H1 (cell line): ENCODE measurements at regions not wholly inside any gene's neighbourhood (a gene's known extent, or its start where the extent isn't known, plus 50 kb on each side); places are given as distances from the start of the nearest gene placed in this dataset.
"Not testable (repeated sequence)": the region's sequence is repeated elsewhere in the genome, so short reads cannot be mapped to it uniquely, and the experiment has no call there.

Experiments
- CTCF ChIA-PET: fragments of 300-600 bp; sonication (Branson Sonifier 250); formaldehyde crosslinking; loops from one replicate; lab custom pipeline; 2021; ENCODE audit not compliant: partially characterized antibody; lab: Charles Lee
- POLR2A ChIA-PET: fragments of 300-600 bp; sonication (Branson Sonifier 250); formaldehyde crosslinking; loops from one replicate; lab custom pipeline; 2021; ENCODE audit warnings: inconsistent platforms; ENCODE audit not compliant: partially characterized antibody; lab: Charles Lee
- DNase-seq, 2 experiments: peaks; one replicate each; pipeline versions ENCODE4 v3.0.0 to v3.0.0-alpha.2; 2010 to 2022; ENCODE audit warnings: low spot score in 2 of 2, low read depth in 1 of 2, mixed read lengths in 1 of 2
- FAIRE-seq: peaks from 2 replicates; lab custom pipeline; 2011; peaks lifted over from hg19 to GRCh38; lab: Jason Lieb, UNC
- H2AFZ ChIP-seq: 2 replicates; pipeline ENCODE4 v1.8.1; 2012; ENCODE audit warnings: low read length, inconsistent platforms
- H2AK5ac ChIP-seq: 2 replicates; pipeline ENCODE4 v1.6.1; 2013; ENCODE audit warnings: low read depth, low read length
- H2BK120ac ChIP-seq: replicated peaks from 2 replicates; pipeline ENCODE3; 2013; ENCODE audit warnings: low read depth, low read length, inconsistent platforms
- H2BK12ac ChIP-seq: 2 replicates; pipeline ENCODE4 v1.6.1; 2013; ENCODE audit warnings: low read depth, low read length
- H2BK15ac ChIP-seq: 2 replicates; pipeline ENCODE4 v1.6.1; 2013; ENCODE audit warnings: low read length
- H2BK20ac ChIP-seq: 2 replicates; pipeline ENCODE4 v1.6.1; 2013; ENCODE audit warnings: low read length
- H2BK5ac ChIP-seq: 2 replicates; pipeline ENCODE4 v1.6.1; 2013; ENCODE audit warnings: low read depth, low read length
- H3K14ac ChIP-seq: 2 replicates; pipeline ENCODE4 v1.6.1; 2013; ENCODE audit warnings: inconsistent platforms; ENCODE audit not compliant: insufficient read length
- H3K18ac ChIP-seq: 2 replicates; pipeline ENCODE4 v1.6.1; 2013; ENCODE audit warnings: low read length; ENCODE audit errors: extremely low read depth
- H3K23ac ChIP-seq: 2 replicates; pipeline ENCODE4 v1.6.1; 2013; ENCODE audit warnings: inconsistent platforms; ENCODE audit not compliant: insufficient read length
- H3K23me2 ChIP-seq: 2 replicates; pipeline ENCODE4 v1.6.1; 2013; ENCODE audit warnings: low read depth, low read length
- H3K27ac ChIP-seq: 2 replicates; pipeline ENCODE4 v1.6.1; 2011; ENCODE audit warnings: low read depth, low read length, inconsistent platforms
- H3K27me3 ChIP-seq, 4 experiments: replicated peaks in 1 of 4; 1 replicate in 1 of 4; 2 replicates in 3 of 4; pipeline versions ENCODE4 v1.6.1 to v1.8.1; 2011 to 2013; ENCODE audit warnings: low read length in 3 of 4, mild to moderate bottlenecking in 3 of 4, inconsistent platforms in 2 of 4, mixed read lengths in 2 of 4, moderate library complexity in 1 of 4; ENCODE audit not compliant: control insufficient read depth in 3 of 4, insufficient read depth in 3 of 4; ENCODE audit errors: extremely low read depth in 1 of 4
- H3K36me3 ChIP-seq, 4 experiments: 2 replicates each; pipeline versions ENCODE4 v1.6.1 to v1.8.1; 2011 to 2013; ENCODE audit warnings: mild to moderate bottlenecking in 4 of 4, low read length in 3 of 4, moderate library complexity in 2 of 4, control low read depth in 1 of 4, inconsistent platforms in 1 of 4; ENCODE audit not compliant: insufficient read depth in 4 of 4, control insufficient read depth in 2 of 4
- H3K4ac ChIP-seq: replicated peaks from 2 replicates; pipeline ENCODE3; 2013; ENCODE audit warnings: low read length, low read depth, mixed read lengths, inconsistent platforms; ENCODE audit not compliant: insufficient read length
- H3K4me1 ChIP-seq, 4 experiments: replicated peaks in 1 of 4; 1 replicate in 1 of 4; 2 replicates in 3 of 4; pipeline versions ENCODE4 v1.6.1 to v1.8.1; 2011 to 2013; ENCODE audit warnings: low read length in 3 of 4, inconsistent platforms in 2 of 4, mixed read lengths in 1 of 4; ENCODE audit not compliant: insufficient read depth in 4 of 4, control insufficient read depth in 3 of 4
- H3K4me2 ChIP-seq, 2 experiments: 2 replicates each; pipeline versions ENCODE4 v1.6.1 to v1.8.1; 2011 to 2013; ENCODE audit warnings: low read depth in 2 of 2, low read length in 2 of 2, control low read depth in 1 of 2, inconsistent platforms in 1 of 2, mild to moderate bottlenecking in 1 of 2; ENCODE audit not compliant: insufficient read depth in 1 of 2
- H3K4me3 ChIP-seq, 4 experiments: fragments of 200-600, 300-600 bp in 1 of 4; sonication (generic), shearing (Covaris generic), sonication (Bioruptor Twin) in 1 of 4; 2 replicates each; pipeline versions ENCODE4 v1.5.1 to v1.8.1; 2011 to 2016; ENCODE audit warnings: low read length in 4 of 4, low read depth in 3 of 4, control low read depth in 2 of 4, inconsistent platforms in 2 of 4, mild to moderate bottlenecking in 2 of 4, mixed read lengths in 1 of 4, moderate library complexity in 1 of 4; ENCODE audit not compliant: insufficient read depth in 2 of 4; ENCODE audit errors: extremely low read depth in 1 of 4
- H3K56ac ChIP-seq: replicated peaks from 2 replicates; pipeline ENCODE3; 2013; ENCODE audit warnings: low read depth, mild to moderate bottlenecking, mixed read lengths, low read length, inconsistent platforms; ENCODE audit not compliant: insufficient read length
- H3K79me1 ChIP-seq: 2 replicates; pipeline ENCODE4 v1.6.1; 2013; ENCODE audit warnings: low read depth, low read length, control low read depth
- H3K79me2 ChIP-seq, 2 experiments: 2 replicates each; pipeline versions ENCODE4 v1.6.1 to v1.8.1; 2012 to 2013; ENCODE audit warnings: low read length in 2 of 2, mild to moderate bottlenecking in 2 of 2, inconsistent platforms in 1 of 2; ENCODE audit not compliant: insufficient read depth in 2 of 2, control insufficient read depth in 1 of 2
- H3K9ac ChIP-seq, 4 experiments: replicated peaks in 1 of 4; 1 replicate in 1 of 4; 2 replicates in 3 of 4; pipeline versions ENCODE4 v1.6.1 to v1.8.1; 2011 to 2013; ENCODE audit warnings: low read depth in 3 of 4, low read length in 3 of 4, control low read depth in 2 of 4, mild to moderate bottlenecking in 2 of 4, moderate library complexity in 2 of 4, inconsistent platforms in 1 of 4; ENCODE audit errors: extremely low read depth in 1 of 4
- H3K9me3 ChIP-seq, 2 experiments: 2 replicates each; pipeline versions ENCODE4 v1.6.1 to v1.8.1; 2012 to 2013; ENCODE audit warnings: mild to moderate bottlenecking in 2 of 2, moderate library complexity in 2 of 2, control low read depth in 1 of 2, inconsistent platforms in 1 of 2, low read depth in 1 of 2, low read length in 1 of 2, mixed read lengths in 1 of 2; ENCODE audit not compliant: insufficient read depth in 2 of 2
- H4K20me1 ChIP-seq, 2 experiments: replicated peaks in 1 of 2; 2 replicates each; pipeline versions ENCODE3 to v1.8.1; 2011 to 2013; ENCODE audit warnings: inconsistent platforms in 2 of 2, low read length in 2 of 2, mild to moderate bottlenecking in 1 of 2; ENCODE audit not compliant: insufficient read depth in 2 of 2, control insufficient read depth in 1 of 2
- H4K5ac ChIP-seq: 2 replicates; pipeline ENCODE4 v1.6.1; 2013; ENCODE audit warnings: low read length, low read depth, mixed read lengths, inconsistent platforms; ENCODE audit not compliant: insufficient read length
- H4K8ac ChIP-seq: 2 replicates; pipeline ENCODE4 v1.8.0; 2013; ENCODE audit warnings: mild to moderate bottlenecking, moderate library complexity, low read length, inconsistent platforms; ENCODE audit not compliant: insufficient read depth; ENCODE audit errors: extremely low read depth
- H4K91ac ChIP-seq: replicated peaks from 2 replicates; pipeline ENCODE3; 2013; ENCODE audit warnings: low read length, mixed read lengths, inconsistent platforms; ENCODE audit not compliant: insufficient read length
- WGBS, 2 experiments: shearing (Covaris generic) in 1 of 2; methylation state at CpG; one replicate each; pipeline versions ENCODE4 v1.1.6 to v1.1.7; 2013 to 2015; ENCODE audit warnings: low lambda C conversion rate in 2 of 2, mixed read lengths in 2 of 2, inconsistent platforms in 1 of 2, low coverage in 1 of 2, missing lambda C conversion rate in 1 of 2; ENCODE audit not compliant: insufficient replicate concordance in 2 of 2, insufficient coverage in 1 of 2, insufficient read length in 1 of 2; ENCODE audit errors: extremely low coverage in 1 of 2, missing lambda C conversion rate in 1 of 2; 5-methylcytosine and 5-hydroxymethylcytosine counted together

GRCh38 chr5:36395947-36396346 lies 94.2 kb upstream of the RANBP3L start:
- H2AFZ ChIP-seq, H3K4me2 ChIP-seq, H3K23me2 ChIP-seq, H3K9ac ChIP-seq, H3K36me3 ChIP-seq, H2AK5ac ChIP-seq, H4K5ac ChIP-seq, H2BK12ac ChIP-seq, H3K18ac ChIP-seq, H2BK5ac ChIP-seq, H3K56ac ChIP-seq, H2BK15ac ChIP-seq, H3K23ac ChIP-seq, H2BK20ac ChIP-seq, H4K91ac ChIP-seq, H3K4me1 ChIP-seq, POLR2A ChIA-PET, H3K4ac ChIP-seq, H4K8ac ChIP-seq, H3K27ac ChIP-seq, H3K4me3 ChIP-seq, H4K20me1 ChIP-seq, FAIRE-seq, H3K14ac ChIP-seq, H2BK120ac ChIP-seq, H3K27me3 ChIP-seq, H3K79me2 ChIP-seq, H3K79me1 ChIP-seq, DNase-seq, H3K9me3 ChIP-seq: not testable (repeated sequence)
- CTCF ChIA-PET = interaction anchor here (0.7 to 1.2 kb wide), 2 partner anchors 131 to 163 kb away, joined by 3 to 5 read pairs; no protein-coding TSS in a partner anchor
- 91% methylated on average over 12 of the region's 12 CpGs; no CpG with 5 or more reads in 1 of the 2 experiments for WGBS, 2 experiments
